Left ventricle myocardium inferior (tissue), 1 donor: ENCODE measurements at regions not wholly inside any gene's neighbourhood (a gene's known extent, or its start where the extent isn't known, plus 50 kb on each side); places are given as distances from the start of the nearest gene placed in this dataset.

Experiments used
- DNase-seq: peaks from one replicate; pipeline ENCODE4 v3.0.0-alpha.2; 2020
- H3K27ac ChIP-seq: fragments of 200-600 bp; replicated peaks from 2 replicates; pipeline ENCODE4 v1.8.0; 2021
- H3K27me3 ChIP-seq: fragments of 200-600 bp; 2 replicates; pipeline ENCODE4 v1.8.0; 2021; ENCODE audit warnings: low read depth
- H3K36me3 ChIP-seq: fragments of 200-600 bp; 2 replicates; pipeline ENCODE4 v1.8.0; 2021
- H3K4me1 ChIP-seq: fragments of 200-600 bp; 2 replicates; pipeline ENCODE4 v1.8.0; 2021
- H3K4me3 ChIP-seq: fragments of 200-600 bp; 2 replicates; pipeline ENCODE4 v1.8.0; 2021; ENCODE audit warnings: mild to moderate bottlenecking, moderate library complexity
- H3K9me3 ChIP-seq: fragments of 200-600 bp; replicated peaks from 2 replicates; pipeline ENCODE4 v1.8.0; 2021
- CTCF ChIP-seq: fragments of 200-600 bp; IDR thresholded peaks from 2 replicates; pipeline ENCODE4 v1.8.0; 2021; ENCODE audit warnings: antibody characterized with exemption, mild to moderate bottlenecking, borderline replicate concordance
- intact Hi-C: fragments of 100-400 bp; cut with micrococcal nuclease; formaldehyde crosslinking; loops from one replicate; pipeline ENCODE4 v1.11.0; 2022
- donor health status: DM: no; HTN: yes; CAD: no; lungs with severe emphysema.

GRCh38 chr4:189505380-189505779, 435.3 kb upstream of the FRG1 start:
- H3K9me3 ChIP-seq = peaks cover 7% of the 10 kb centered on the region
- H3K36me3 ChIP-seq = no peaks in the 10 kb centered on the region
- intact Hi-C loops = no loop called here
- no peak for DNase-seq
- H3K4me3 ChIP-seq = no peak overlapping the region
- H3K4me1 ChIP-seq = no peaks in the 10 kb centered on the region
- TF ChIP-seq CTCF = no peak
- H3K27me3 ChIP-seq = peaks cover 5% of the 10 kb centered on the region
- H3K27ac ChIP-seq = no peak overlapping the region

GRCh38 chr4:189506080-189506479, 434.6 kb upstream of the FRG1 start:
- H3K4me3 ChIP-seq = no peak overlapping the region
- intact Hi-C loops = no loop called here
- no peaks in the 10 kb centered on the region for H3K4me1 ChIP-seq
- H3K27ac ChIP-seq = no peak overlapping the region
- H3K36me3 ChIP-seq = no peaks in the 10 kb centered on the region
- TF ChIP-seq CTCF = no peak
- DNase-seq = no peak
- peaks cover 7% of the 10 kb centered on the region for H3K9me3 ChIP-seq
- H3K27me3 ChIP-seq = peaks cover 5% of the 10 kb centered on the region

- H3K4me1 ChIP-seq = no peaks in the 10 kb centered on the region
- no peaks in the 10 kb centered on the region for H3K36me3 ChIP-seq
- H3K9me3 ChIP-seq = peaks cover 7% of the 10 kb centered on the region
- no peak overlapping the region for H3K4me3 ChIP-seq
- intact Hi-C loops = no loop called here
- no peak for DNase-seq
- peaks cover 5% of the 10 kb centered on the region for H3K27me3 ChIP-seq
- H3K27ac ChIP-seq = no peak overlapping the region
- TF ChIP-seq CTCF = no peak
Observed at GRCh38 chr4:189507060-189507459, 433.6 kb upstream of the FRG1 start.

- no peak overlapping the region for H3K4me3 ChIP-seq
- H3K9me3 ChIP-seq = peaks cover 7% of the 10 kb centered on the region
- no peak for DNase-seq
- no peaks in the 10 kb centered on the region for H3K27me3 ChIP-seq
- H3K36me3 ChIP-seq = no peaks in the 10 kb centered on the region
- no peak for TF ChIP-seq CTCF
- no peaks in the 10 kb centered on the region for H3K4me1 ChIP-seq
- no peak overlapping the region for H3K27ac ChIP-seq
- intact Hi-C loops = no loop called here
Observed at GRCh38 chr4:189510601-189511000, 430.1 kb upstream of the FRG1 start.

- Histone ChIP-seq H3K27me3 (no peaks in the 10 kb centered on the region), H3K27ac (no peak overlapping the region), H3K4me3 (no peak overlapping the region), H3K4me1 (no peaks in the 10 kb centered on the region), H3K36me3 (no peaks in the 10 kb centered on the region), H3K9me3 (peaks cover 7% of the 10 kb centered on the region)
- no peak for DNase-seq
- TF ChIP-seq CTCF = no peak
- intact Hi-C loops = no loop called here
Observed at GRCh38 chr4:189511581-189511980, 429.1 kb upstream of the FRG1 start.

GRCh38 chr4:189513421-189513820, 427.3 kb upstream of the FRG1 start:
- DNase-seq = no peak
- H3K36me3 ChIP-seq = no peaks in the 10 kb centered on the region
- no peak overlapping the region for H3K27ac ChIP-seq
- H3K4me3 ChIP-seq = no peak overlapping the region
- TF ChIP-seq CTCF = no peak
- H3K27me3 ChIP-seq = no peaks in the 10 kb centered on the region
- H3K9me3 ChIP-seq = peaks cover 7% of the 10 kb centered on the region
- intact Hi-C loops = no loop called here
- H3K4me1 ChIP-seq = no peaks in the 10 kb centered on the region
